K562 (cell line): ENCODE measurements at regions not wholly inside any gene's neighbourhood (a gene's known extent, or its start where the extent isn't known, plus 50 kb on each side); places are given as distances from the start of the nearest gene placed in this dataset.

ENCODE experiments used
- MEF2A ChIP-seq: IDR thresholded peaks from 2 replicates; pipeline ENCODE4 v1.6.1; 2011; ENCODE audit warnings: low read depth, mild to moderate bottlenecking, low read length, moderate library complexity; ENCODE audit not compliant: control insufficient read depth
- MTA1 ChIP-seq: fragments of 450-650 bp; IDR thresholded peaks from 2 replicates; pipeline ENCODE4 v1.6.1; 2017; ENCODE audit warnings: borderline replicate concordance
- NFIC ChIP-seq: fragments of 450-650 bp; IDR thresholded peaks from 2 replicates; pipeline ENCODE4 v1.6.1; 2017; ENCODE audit warnings: mild to moderate bottlenecking, inconsistent platforms
- PHF8 ChIP-seq: fragments of 200-600 bp; sonication (generic); IDR thresholded peaks from 2 replicates; pipeline ENCODE4 v1.6.1; 2012; ENCODE audit warnings: mixed run types, mild to moderate bottlenecking, inconsistent platforms, low read length, moderate library complexity, borderline replicate concordance
- POLR2AphosphoS5 ChIP-seq: IDR thresholded peaks from 2 replicates; pipeline ENCODE4 v1.6.1; 2011; ENCODE audit warnings: mild to moderate bottlenecking, low read depth, low read length, moderate library complexity; ENCODE audit not compliant: control insufficient read depth, insufficient read depth
- TF ChIP-seq, protein P1 (sequence below), 2 experiments: fragments of 450-650 bp; conservative IDR thresholded peaks; 2 replicates each; pipeline ENCODE4 v1.6.1; 2017; ENCODE audit warnings: mild to moderate bottlenecking in 2 of 2, moderate library complexity in 2 of 2

DNA sequence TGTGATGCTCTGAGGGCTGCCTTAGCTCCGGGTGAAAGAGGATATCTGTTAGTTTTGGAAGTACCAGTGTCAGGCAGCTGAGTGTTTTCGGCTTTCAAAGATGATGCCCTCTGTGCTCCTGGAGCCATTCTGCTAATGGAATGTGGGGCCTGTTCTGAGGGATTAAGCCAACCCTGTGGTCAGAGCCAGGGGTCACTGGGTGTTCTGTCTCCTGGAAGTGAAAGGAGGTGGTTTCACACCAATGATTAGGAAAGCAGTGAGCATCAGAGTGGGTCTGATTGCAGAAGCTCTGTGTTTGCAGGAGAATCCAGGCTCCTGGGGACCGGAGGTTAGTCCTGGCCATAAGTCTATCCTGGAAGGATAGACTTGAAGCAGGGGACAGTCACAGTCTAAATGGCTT lies 94.6 kb downstream of the UQCRFS1 start:
- TF ChIP-seq MEF2A (no peak), NFIC (no peak), POLR2AphosphoS5 (no peak), PHF8 (no peak), MTA1 (no peak)
- TF ChIP-seq, protein P1, sequence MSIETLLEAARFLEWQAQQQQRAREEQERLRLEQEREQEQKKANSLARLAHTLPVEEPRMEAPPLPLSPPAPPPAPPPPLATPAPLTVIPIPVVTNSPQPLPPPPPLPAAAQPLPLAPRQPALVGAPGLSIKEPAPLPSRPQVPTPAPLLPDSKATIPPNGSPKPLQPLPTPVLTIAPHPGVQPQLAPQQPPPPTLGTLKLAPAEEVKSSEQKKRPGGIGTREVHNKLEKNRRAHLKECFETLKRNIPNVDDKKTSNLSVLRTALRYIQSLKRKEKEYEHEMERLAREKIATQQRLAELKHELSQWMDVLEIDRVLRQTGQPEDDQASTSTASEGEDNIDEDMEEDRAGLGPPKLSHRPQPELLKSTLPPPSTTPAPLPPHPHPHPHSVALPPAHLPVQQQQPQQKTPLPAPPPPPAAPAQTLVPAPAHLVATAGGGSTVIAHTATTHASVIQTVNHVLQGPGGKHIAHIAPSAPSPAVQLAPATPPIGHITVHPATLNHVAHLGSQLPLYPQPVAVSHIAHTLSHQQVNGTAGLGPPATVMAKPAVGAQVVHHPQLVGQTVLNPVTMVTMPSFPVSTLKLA (conservative IDR thresholded peaks at IDR 0.05) = no peak
